ENCODE measurements at regions not wholly inside any gene's neighbourhood (a gene's known extent, or its start where the extent isn't known, plus 50 kb on each side); places are given as distances from the start of the nearest gene placed in this dataset.
"Not testable (repeated sequence)": the region's sequence is repeated elsewhere in the genome, so short reads cannot be mapped to it uniquely, and the experiment has no call there.

DNA sequence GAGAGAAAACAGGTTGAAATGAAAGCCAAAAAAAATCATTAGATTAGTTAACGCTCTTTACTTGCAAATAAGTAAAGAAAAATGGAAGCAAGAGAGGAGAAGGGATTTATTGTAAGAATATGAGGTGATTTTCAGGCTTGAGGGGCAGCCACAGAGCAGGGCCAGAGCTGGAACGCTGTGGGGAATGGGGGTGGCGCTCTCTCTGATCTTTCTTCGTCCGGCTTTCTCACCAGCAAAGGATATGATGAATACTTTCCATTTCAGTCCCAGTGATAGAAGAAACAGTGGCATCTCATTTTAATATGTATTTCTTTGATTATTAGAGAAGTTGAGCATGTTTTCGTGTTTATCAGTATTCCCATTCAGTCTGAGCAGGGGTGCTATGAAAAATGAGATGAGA is 112.2 kb downstream of the SKIDA1 start:
- Histone ChIP-seq H3K27ac (no peak overlapping the region), H3K4me3 (no peak overlapping the region)

DNA sequence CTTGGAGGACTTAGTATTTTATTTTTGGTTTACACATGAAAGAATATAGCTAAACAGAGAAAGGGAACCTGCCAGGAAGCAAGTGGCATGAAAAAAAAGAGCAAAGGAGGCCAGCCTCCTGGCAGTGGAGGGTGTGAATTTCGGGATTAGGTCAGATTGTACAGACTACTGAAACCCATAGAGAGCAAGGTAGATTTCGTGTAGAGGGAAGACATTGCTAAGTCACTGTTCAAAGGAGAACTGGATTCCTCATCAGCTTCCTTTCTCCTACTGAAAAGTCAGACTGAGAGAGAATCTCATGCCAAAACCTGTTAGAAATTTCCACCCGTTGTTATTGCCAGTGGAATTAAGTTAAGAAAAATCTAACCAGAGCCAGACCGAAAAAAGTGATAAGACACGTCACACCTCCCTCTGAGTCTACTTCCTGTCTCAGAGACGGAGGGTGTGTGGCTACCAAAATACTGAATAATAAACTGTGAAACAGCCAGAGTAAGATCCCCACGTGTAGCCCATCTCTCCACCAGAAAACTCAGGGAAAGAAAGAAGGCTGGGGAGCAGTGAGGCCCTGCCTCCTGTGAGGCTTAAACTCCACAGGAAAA is 118.8 kb downstream of the SKIDA1 start:
- H3K27ac ChIP-seq, result no peak overlapping the region
- H3K4me3 ChIP-seq, result no peak overlapping the region

DNA sequence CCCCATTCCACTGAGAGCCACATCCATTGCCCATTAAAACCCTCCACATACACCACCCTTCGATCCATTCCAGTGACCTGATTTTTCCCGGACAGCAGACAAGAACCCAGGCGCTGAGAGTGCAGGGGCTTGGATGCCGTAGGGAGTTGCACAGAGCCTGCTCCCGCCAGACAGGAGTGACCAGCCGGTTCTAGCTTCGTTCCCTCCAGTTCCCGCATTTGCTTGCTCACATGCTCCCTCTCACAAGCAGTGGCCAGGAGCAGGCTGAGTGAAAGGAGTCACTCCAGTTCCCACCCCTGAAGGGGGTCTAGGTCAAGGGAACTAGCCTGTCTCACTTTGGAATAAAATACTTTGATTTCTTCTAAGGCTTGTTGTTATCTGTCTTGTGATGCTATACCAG is 119.5 kb downstream of the SKIDA1 start:
- Histone ChIP-seq H3K27ac (no peak overlapping the region), H3K4me3 (no peak overlapping the region)

GRCh38 chr10:21403256-21404015 is 122.0 kb downstream of the SKIDA1 start:
- Histone ChIP-seq H3K4me3 (no peak overlapping the region), H3K27ac (peak overlapping the region in 8 of 21 experiments; percentile 11 to 65 (median 44))

DNA sequence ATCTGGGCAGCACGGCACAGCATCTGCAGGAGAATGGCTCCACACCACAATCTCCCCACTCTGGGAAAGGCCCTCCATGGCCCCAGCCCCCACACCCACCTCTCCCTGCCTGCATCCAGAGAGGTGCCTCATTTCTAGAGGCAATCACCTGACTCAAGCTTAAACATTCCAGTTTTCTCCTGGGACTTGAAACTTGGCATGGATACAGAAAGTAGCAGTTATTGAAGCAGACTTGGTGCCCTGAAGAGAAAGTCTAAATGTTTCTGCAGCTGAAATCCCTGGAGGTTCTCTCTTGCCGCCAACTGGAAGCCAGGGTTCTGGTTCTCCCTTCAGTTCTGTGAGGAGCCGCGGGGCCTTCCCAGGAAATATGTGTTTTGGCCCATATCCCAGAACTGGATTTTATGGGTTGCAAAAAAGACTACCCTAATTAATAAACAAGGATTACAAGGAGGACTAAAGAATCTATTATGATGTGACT is 122.8 kb downstream of the SKIDA1 start:
- Histone ChIP-seq H3K4me3 (no peak overlapping the region), H3K27ac (peak overlapping the region in 7 of 21 experiments; percentile 11 to 65 (median 47))

DNA sequence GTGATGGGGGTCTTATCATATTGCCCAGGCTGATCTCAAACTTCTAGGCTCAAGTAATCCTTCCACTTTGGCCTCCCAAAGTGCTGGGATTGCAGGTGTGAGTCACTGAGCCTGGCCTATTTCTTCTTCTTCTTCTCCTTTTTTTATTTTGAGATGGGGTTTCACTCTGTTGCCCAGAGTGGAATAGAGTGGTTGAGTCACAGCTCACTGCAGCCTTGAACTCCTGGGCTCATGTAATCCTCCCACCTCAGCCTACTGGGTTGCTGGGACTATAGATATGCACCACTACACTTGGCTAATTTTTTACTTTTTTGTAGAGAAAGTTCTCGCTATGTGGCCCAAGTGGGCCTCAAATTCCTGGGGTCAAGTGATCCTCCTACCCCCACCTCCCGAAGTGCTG is 124.3 kb downstream of the SKIDA1 start:
- Histone ChIP-seq H3K4me3 (no peak overlapping the region), H3K27ac (no peak overlapping the region)

GRCh38 chr10:21399392-21400035 is 126.0 kb downstream of the SKIDA1 start:
- no peak overlapping the region for H3K4me3 ChIP-seq
- H3K27ac ChIP-seq, result peak overlapping the region in 7 of 21 experiments; percentile 0 to 73 (median 42)

GRCh38 chr10:21398563-21399231 is 126.8 kb downstream of the SKIDA1 start:
- Histone ChIP-seq H3K4me3 (no peak overlapping the region), H3K27ac (peak overlapping the region in 7 of 21 experiments; percentile 0 to 68 (median 42))

DNA sequence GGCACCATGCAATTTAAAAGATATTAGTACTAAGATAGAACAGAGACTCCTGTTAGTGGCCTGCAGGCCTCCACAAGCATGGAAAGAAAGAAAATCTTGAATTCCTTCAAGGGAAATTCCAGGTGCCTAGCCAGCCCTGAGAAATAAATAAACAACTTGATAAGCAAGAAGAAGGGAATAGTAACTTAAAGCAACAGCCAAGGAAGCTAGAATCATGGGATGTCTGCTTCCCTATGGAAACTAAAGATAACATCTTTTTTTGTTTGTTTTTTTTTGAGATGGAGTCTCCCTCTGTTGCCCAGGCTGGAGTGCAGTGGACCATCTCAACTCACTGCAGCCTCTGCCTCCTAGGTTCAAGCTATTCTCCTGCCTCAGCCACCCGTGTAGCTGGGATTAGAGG is 128.6 kb downstream of the SKIDA1 start:
- H3K4me3 ChIP-seq, result no peak overlapping the region
- H3K27ac ChIP-seq, result no peak overlapping the region

DNA sequence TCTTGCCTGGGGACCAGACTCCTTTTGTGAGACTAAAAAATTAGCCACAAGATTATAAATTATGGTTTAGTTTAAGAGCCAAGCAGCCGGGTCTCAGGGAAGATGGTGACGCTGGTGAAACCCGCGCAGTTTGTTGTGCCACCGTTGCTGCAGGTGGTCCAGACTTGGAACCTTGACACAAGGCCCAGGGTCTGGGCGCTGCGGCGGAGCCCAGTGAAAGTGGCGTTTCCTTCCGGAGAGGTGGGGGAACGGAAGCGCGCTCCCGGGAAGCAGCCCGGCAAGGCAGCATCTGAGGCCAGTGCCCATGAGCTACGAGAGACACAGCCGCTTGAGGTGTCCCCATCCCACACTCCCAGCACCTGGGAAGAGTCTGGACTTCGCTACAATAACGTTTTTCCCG is 131.6 kb downstream of the SKIDA1 start:
- H3K4me3 ChIP-seq, result no peak overlapping the region
- no peak overlapping the region for H3K27ac ChIP-seq

- no peak overlapping the region for H3K4me3 ChIP-seq
These were observed 136.9 kb downstream of the SKIDA1 start for GRCh38 chr10:21388589-21388988.

GRCh38 chr10:21387868-21388267 is 137.6 kb downstream of the SKIDA1 start:
- no peak overlapping the region for H3K27ac ChIP-seq
- H3K4me3 ChIP-seq, result no peak overlapping the region

More at GRCh38 chr10:21388589-21388988, 136.9 kb downstream of the SKIDA1 start:
- H3K27ac ChIP-seq, result no peak overlapping the region

- H3K4me3 ChIP-seq, result no peak overlapping the region
- H3K27ac ChIP-seq, result no peak overlapping the region
These were observed 139.4 kb downstream of the SKIDA1 start for GRCh38 chr10:21385996-21386585.

- Histone ChIP-seq H3K4me3 (no peak overlapping the region), H3K27ac (no peak overlapping the region)
These were observed 139.9 kb downstream of the SKIDA1 start for GRCh38 chr10:21385536-21385935.

- Histone ChIP-seq H3K4me3 (no peak overlapping the region), H3K27ac (no peak overlapping the region)
These were observed 146.3 kb downstream of the SKIDA1 start for GRCh38 chr10:21379143-21379542.

- not testable (repeated sequence) for H3K27ac ChIP-seq, H3K4me3 ChIP-seq
These were observed 150.2 kb downstream of the SKIDA1 start for GRCh38 chr10:21375274-21375673.

GRCh38 chr10:21373881-21374280 is 151.6 kb downstream of the SKIDA1 start:
- H3K4me3 ChIP-seq, H3K27ac ChIP-seq: not testable (repeated sequence)

DNA sequence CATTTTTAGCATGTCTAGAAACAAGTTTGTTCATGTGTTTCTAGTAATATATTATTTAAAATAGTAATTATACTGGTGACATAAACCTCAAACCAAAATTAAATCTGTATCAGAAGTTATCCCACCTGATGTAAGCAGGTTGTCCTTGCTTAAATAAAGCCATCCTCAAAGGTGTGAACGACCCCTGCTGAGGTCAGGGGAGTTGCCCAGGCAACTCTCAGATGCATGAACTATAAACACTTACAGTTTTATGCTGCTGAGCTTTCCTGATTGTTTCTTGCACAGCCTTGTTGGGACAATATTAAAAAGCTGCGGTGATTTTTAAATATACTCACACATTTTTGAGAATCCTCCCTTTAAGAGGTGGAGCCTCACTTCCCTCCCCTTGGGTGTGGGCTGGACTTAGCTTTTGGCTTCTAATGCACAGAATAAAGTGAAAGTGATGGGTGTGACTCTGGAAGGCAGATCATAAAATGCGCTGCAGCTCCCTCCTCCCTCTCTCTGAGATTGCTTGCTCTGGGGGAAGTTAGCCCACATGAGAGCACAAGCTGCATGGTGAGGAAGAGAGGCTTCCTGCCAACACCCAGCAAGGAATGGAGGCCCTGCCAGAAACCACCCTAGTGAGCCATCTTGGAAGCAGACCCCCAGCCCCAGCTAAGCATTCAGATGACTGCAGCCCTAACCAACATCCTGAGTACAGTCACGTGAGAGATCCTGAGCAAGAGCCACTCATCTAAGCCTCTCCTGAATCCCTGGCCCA is 152.7 kb downstream of the SKIDA1 start:
- Histone ChIP-seq H3K4me3 (no peak overlapping the region), H3K27ac (peak overlapping the region in 10 of 21 experiments; percentile 15 to 58 (median 47))

DNA sequence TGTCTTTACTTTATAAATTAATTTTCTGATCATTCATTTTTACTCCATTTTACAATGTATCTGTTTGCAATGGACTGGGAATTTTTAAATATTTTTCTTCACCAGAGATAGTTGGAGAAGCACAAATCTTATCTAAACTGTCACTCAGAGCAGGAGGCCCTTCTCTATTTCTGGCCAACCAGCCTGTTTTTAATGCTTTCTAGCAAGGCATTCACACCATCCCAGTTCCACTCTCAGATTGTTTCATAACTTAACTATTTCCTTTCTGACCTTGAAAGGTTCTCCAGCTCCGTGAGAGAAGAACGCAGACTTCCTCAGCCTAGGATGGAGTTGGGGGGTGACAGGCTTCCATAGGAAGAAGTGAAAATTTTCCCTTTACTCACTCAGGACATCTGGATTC is 155.8 kb downstream of the SKIDA1 start:
- Histone ChIP-seq H3K4me3 (no peak overlapping the region), H3K27ac (no peak overlapping the region)

Measured in skin epidermis (tissue), 12 donors.